ENCODE measurements at regions not wholly inside any gene's neighbourhood (a gene's known extent, or its start where the extent isn't known, plus 50 kb on each side); places are given as distances from the start of the nearest gene placed in this dataset.

- Histone ChIP-seq H3K27ac (ENCODE audit: low read depth in 2 of 2, low read length in 2 of 2) (no peak overlapping the region), H3K36me3 (ENCODE audit: control insufficient read depth in 2 of 3, insufficient read depth in 3 of 3, low read length in 3 of 3) (no peaks in the 10 kb centered on the region), H3K9ac (ENCODE audit: low read length in 3 of 3) (no peak overlapping the region), H3K27me3 (ENCODE audit: control insufficient read depth, insufficient read depth, low read length) (no peaks in the 10 kb centered on the region), H3K4me3 (ENCODE audit: low read length in 3 of 3) (no peak overlapping the region), H3K4me1 (ENCODE audit: control insufficient read depth in 2 of 3, insufficient read depth in 2 of 3, low read depth in 1 of 3, low read length in 3 of 3) (peaks cover 0 to 2% (median 0%) of the 10 kb centered on the region in 3 donors), H3K9me3 (ENCODE audit: control insufficient read depth in 2 of 3, insufficient read depth in 1 of 3, low read length in 3 of 3) (no peaks in the 10 kb centered on the region)
- no peak for TF ChIP-seq CTCF (IDR thresholded peaks at IDR 0.05; ENCODE audit: borderline replicate concordance, extremely low read depth, insufficient read depth)
- FAIRE-seq (no peak), DNase-seq (no peak)
- intact Hi-C loops (cut with DNase I): no loop called here
Observed at GRCh38 chr10:124338276-124338925, 80.3 kb downstream of the OAT start.

GRCh38 chr10:124336186-124336585 lies 82.5 kb downstream of the OAT start:
- Histone ChIP-seq H3K9me3 (ENCODE audit: control insufficient read depth in 2 of 3, insufficient read depth in 1 of 3, low read length in 3 of 3) (peaks cover 0 to 2% (median 0%) of the 10 kb centered on the region in 3 donors), H3K4me1 (ENCODE audit: control insufficient read depth in 2 of 3, insufficient read depth in 2 of 3, low read depth in 1 of 3, low read length in 3 of 3) (peaks cover 0 to 2% (median 0%) of the 10 kb centered on the region in 3 donors), H3K36me3 (ENCODE audit: control insufficient read depth in 2 of 3, insufficient read depth in 3 of 3, low read length in 3 of 3) (no peaks in the 10 kb centered on the region), H3K27me3 (ENCODE audit: control insufficient read depth, insufficient read depth, low read length) (no peaks in the 10 kb centered on the region), H3K4me3 (ENCODE audit: low read length in 3 of 3) (no peak overlapping the region), H3K27ac (ENCODE audit: low read depth in 2 of 2, low read length in 2 of 2) (no peak overlapping the region), H3K9ac (ENCODE audit: low read length in 3 of 3) (no peak overlapping the region)
- TF ChIP-seq CTCF (IDR thresholded peaks at IDR 0.05; ENCODE audit: borderline replicate concordance, extremely low read depth, insufficient read depth): no peak
- intact Hi-C loops (cut with DNase I): no loop called here
- FAIRE-seq (no peak), DNase-seq (no peak)

GRCh38 chr10:124333931-124334330 lies 84.8 kb downstream of the OAT start:
- intact Hi-C loops (cut with DNase I): no loop called here
- Histone ChIP-seq H3K4me1 (ENCODE audit: control insufficient read depth in 2 of 3, insufficient read depth in 2 of 3, low read depth in 1 of 3, low read length in 3 of 3) (no peaks in the 10 kb centered on the region), H3K9ac (ENCODE audit: low read length in 3 of 3) (no peak overlapping the region), H3K27me3 (ENCODE audit: control insufficient read depth, insufficient read depth, low read length) (no peaks in the 10 kb centered on the region), H3K36me3 (ENCODE audit: control insufficient read depth in 2 of 3, insufficient read depth in 3 of 3, low read length in 3 of 3) (no peaks in the 10 kb centered on the region), H3K9me3 (ENCODE audit: control insufficient read depth in 2 of 3, insufficient read depth in 1 of 3, low read length in 3 of 3) (peaks cover 0 to 2% (median 0%) of the 10 kb centered on the region in 3 donors), H3K27ac (ENCODE audit: low read depth in 2 of 2, low read length in 2 of 2) (no peak overlapping the region), H3K4me3 (ENCODE audit: low read length in 3 of 3) (no peak overlapping the region)
- TF ChIP-seq CTCF (IDR thresholded peaks at IDR 0.05; ENCODE audit: borderline replicate concordance, extremely low read depth, insufficient read depth): no peak
- FAIRE-seq (no peak), DNase-seq (no peak)

GRCh38 chr10:124332426-124332825 lies 86.3 kb downstream of the OAT start:
- H3K9me3 ChIP-seq (ENCODE audit: control insufficient read depth in 2 of 3, insufficient read depth in 1 of 3, low read length in 3 of 3): peaks cover 0 to 2% (median 0%) of the 10 kb centered on the region in 3 donors
- DNase-seq (no peak), FAIRE-seq (no peak)
- H3K4me1 ChIP-seq (ENCODE audit: control insufficient read depth in 2 of 3, insufficient read depth in 2 of 3, low read depth in 1 of 3, low read length in 3 of 3): no peaks in the 10 kb centered on the region
- TF ChIP-seq CTCF (IDR thresholded peaks at IDR 0.05; ENCODE audit: borderline replicate concordance, extremely low read depth, insufficient read depth): no peak
- H3K9ac ChIP-seq (ENCODE audit: low read length in 3 of 3): no peak overlapping the region
- no peak overlapping the region for H3K4me3 ChIP-seq (ENCODE audit: low read length in 3 of 3)
- no peaks in the 10 kb centered on the region for H3K36me3 ChIP-seq (ENCODE audit: control insufficient read depth in 2 of 3, insufficient read depth in 3 of 3, low read length in 3 of 3)
- H3K27ac ChIP-seq (ENCODE audit: low read depth in 2 of 2, low read length in 2 of 2): no peak overlapping the region
- H3K27me3 ChIP-seq (ENCODE audit: control insufficient read depth, insufficient read depth, low read length): no peaks in the 10 kb centered on the region
- intact Hi-C loops (cut with DNase I): no loop called here

Data from kidney (tissue), 13 donors.